Immature natural killer cell (primary cell): ENCODE measurements at regions not wholly inside any gene's neighbourhood (a gene's known extent, or its start where the extent isn't known, plus 50 kb on each side); places are given as distances from the start of the nearest gene placed in this dataset.

Experiments
- DNase-seq, 3 donors: peaks; one replicate each; pipeline ENCODE4 v3.0.0; 2022; ENCODE audit warnings: mixed read lengths in 1 of 3
- H3K27ac Mint-ChIP-seq, 6 donors: one replicate each; pipeline ENCODE4 v1.8.0; 2020; ENCODE audit warnings: mixed read lengths in 6 of 6, mild to moderate bottlenecking in 5 of 6, inconsistent platforms in 4 of 6, moderate library complexity in 3 of 6
- H3K27me3 Mint-ChIP-seq, 3 donors: one replicate each; pipeline ENCODE4 v1.8.0; 2020 to 2021; ENCODE audit warnings: low read depth in 3 of 3, mild to moderate bottlenecking in 3 of 3, mixed read lengths in 3 of 3, moderate library complexity in 3 of 3, inconsistent platforms in 1 of 3
- H3K36me3 Mint-ChIP-seq, 3 donors: one replicate each; pipeline ENCODE4 v1.8.0; 2020; ENCODE audit warnings: mixed read lengths in 3 of 3, inconsistent platforms in 2 of 3, mild to moderate bottlenecking in 2 of 3
- H3K4me1 Mint-ChIP-seq, 2 donors: one replicate each; pipeline ENCODE4 v1.8.0; 2020; ENCODE audit warnings: inconsistent platforms in 2 of 2, mild to moderate bottlenecking in 2 of 2, mixed read lengths in 2 of 2, moderate library complexity in 1 of 2
- H3K4me3 Mint-ChIP-seq, 5 donors: one replicate each; pipeline ENCODE4 v1.8.0; 2020; ENCODE audit warnings: mild to moderate bottlenecking in 5 of 5, mixed read lengths in 5 of 5, inconsistent platforms in 3 of 5, moderate library complexity in 3 of 5
- H3K9me3 Mint-ChIP-seq, 6 donors: one replicate each; pipeline ENCODE4 v1.8.0; 2020; ENCODE audit warnings: mild to moderate bottlenecking in 6 of 6, mixed read lengths in 6 of 6, inconsistent platforms in 4 of 6, moderate library complexity in 3 of 6

- H3K36me3 Mint-ChIP-seq, result no peaks in the 10 kb centered on the region
- H3K27ac Mint-ChIP-seq, result no peak overlapping the region
- H3K4me1 Mint-ChIP-seq, result no peaks in the 10 kb centered on the region
- peaks cover 0 to 2% (median 2%) of the 10 kb centered on the region in 3 donors for H3K27me3 Mint-ChIP-seq
- H3K9me3 Mint-ChIP-seq, result peaks cover 0 to 4% (median 1%) of the 10 kb centered on the region in 6 donors
- H3K4me3 Mint-ChIP-seq, result no peak overlapping the region
- DNase-seq, result no peak
Measured at GRCh38 chr3:40782111-40782721, 257.5 kb downstream of the ZNF621 start.

- DNase-seq, result no peak
- Mint-ChIP-seq H3K4me1 (no peaks in the 10 kb centered on the region), H3K27me3 (peaks cover 2 to 11% (median 4%) of the 10 kb centered on the region in 3 donors), H3K27ac (no peak overlapping the region), H3K4me3 (no peak overlapping the region), H3K36me3 (no peaks in the 10 kb centered on the region), H3K9me3 (peaks cover 0 to 4% (median 2%) of the 10 kb centered on the region in 6 donors)
Measured at GRCh38 chr3:40790746-40791145, 266.0 kb downstream of the ZNF621 start.

GRCh38 chr3:40793730-40794129 is 269.0 kb downstream of the ZNF621 start:
- DNase-seq, result no peak
- Mint-ChIP-seq H3K4me3 (no peak overlapping the region), H3K27me3 (peaks cover 0 to 15% (median 4%) of the 10 kb centered on the region in 3 donors), H3K27ac (no peak overlapping the region), H3K4me1 (no peaks in the 10 kb centered on the region), H3K36me3 (no peaks in the 10 kb centered on the region), H3K9me3 (peaks cover 0 to 8% (median 0%) of the 10 kb centered on the region in 6 donors)

GRCh38 chr3:40800343-40800742 is 275.6 kb downstream of the ZNF621 start:
- H3K4me1 Mint-ChIP-seq, result no peaks in the 10 kb centered on the region
- no peaks in the 10 kb centered on the region for H3K36me3 Mint-ChIP-seq
- peaks cover 0 to 9% (median 0%) of the 10 kb centered on the region in 3 donors for H3K27me3 Mint-ChIP-seq
- peaks cover 0 to 8% (median 0%) of the 10 kb centered on the region in 6 donors for H3K9me3 Mint-ChIP-seq
- no peak overlapping the region for H3K4me3 Mint-ChIP-seq
- DNase-seq, result no peak
- no peak overlapping the region for H3K27ac Mint-ChIP-seq

- H3K4me1 Mint-ChIP-seq, result no peaks in the 10 kb centered on the region
- peaks cover 0 to 9% (median 2%) of the 10 kb centered on the region in 3 donors for H3K27me3 Mint-ChIP-seq
- H3K9me3 Mint-ChIP-seq, result peaks cover 0 to 10% (median 0%) of the 10 kb centered on the region in 6 donors
- DNase-seq, result no peak
- H3K27ac Mint-ChIP-seq, result no peak overlapping the region
- no peaks in the 10 kb centered on the region for H3K36me3 Mint-ChIP-seq
- no peak overlapping the region for H3K4me3 Mint-ChIP-seq
Measured at GRCh38 chr3:40801284-40801741, 276.6 kb downstream of the ZNF621 start.

GRCh38 chr3:40803311-40803710 is 278.6 kb downstream of the ZNF621 start:
- Mint-ChIP-seq H3K27me3 (peaks cover 0 to 3% (median 2%) of the 10 kb centered on the region in 3 donors), H3K4me3 (no peak overlapping the region), H3K9me3 (peaks cover 0 to 9% (median under 1%) of the 10 kb centered on the region in 6 donors), H3K4me1 (no peaks in the 10 kb centered on the region), H3K27ac (no peak overlapping the region), H3K36me3 (no peaks in the 10 kb centered on the region)
- no peak for DNase-seq

- Mint-ChIP-seq H3K27me3 (peaks cover 0 to 5% (median 3%) of the 10 kb centered on the region in 3 donors), H3K9me3 (peaks cover 2 to 12% (median 8%) of the 10 kb centered on the region in 6 donors), H3K4me3 (no peak overlapping the region), H3K4me1 (no peaks in the 10 kb centered on the region), H3K27ac (no peak overlapping the region), H3K36me3 (peaks cover 0 to 4% (median 0%) of the 10 kb centered on the region in 3 donors)
- DNase-seq, result no peak
Measured at GRCh38 chr3:40805456-40805855, 280.7 kb downstream of the ZNF621 start.

- Mint-ChIP-seq H3K27me3 (peaks cover 0 to 5% (median 0%) of the 10 kb centered on the region in 3 donors), H3K4me3 (no peak overlapping the region), H3K36me3 (peaks cover 0 to 4% (median 0%) of the 10 kb centered on the region in 3 donors), H3K9me3 (peaks cover 4 to 24% (median 10%) of the 10 kb centered on the region in 6 donors), H3K27ac (no peak overlapping the region), H3K4me1 (no peaks in the 10 kb centered on the region)
- DNase-seq, result no peak
Measured at GRCh38 chr3:40810813-40811212, 286.1 kb downstream of the ZNF621 start.

GRCh38 chr3:40817017-40817416 is 292.3 kb downstream of the ZNF621 start:
- Mint-ChIP-seq H3K9me3 (peaks cover 0 to 6% (median 3%) of the 10 kb centered on the region in 6 donors), H3K36me3 (no peaks in the 10 kb centered on the region), H3K27ac (no peak overlapping the region), H3K4me1 (no peaks in the 10 kb centered on the region), H3K4me3 (no peak overlapping the region), H3K27me3 (peaks cover 0 to 2% (median 0%) of the 10 kb centered on the region in 3 donors)
- DNase-seq, result no peak

GRCh38 chr3:40821315-40821714 is 296.6 kb downstream of the ZNF621 start:
- H3K27me3 Mint-ChIP-seq, result peaks cover 2 to 4% (median 3%) of the 10 kb centered on the region in 3 donors
- H3K4me3 Mint-ChIP-seq, result no peak overlapping the region
- H3K27ac Mint-ChIP-seq, result no peak overlapping the region
- H3K4me1 Mint-ChIP-seq, result no peaks in the 10 kb centered on the region
- no peaks in the 10 kb centered on the region for H3K36me3 Mint-ChIP-seq
- no peak for DNase-seq
- H3K9me3 Mint-ChIP-seq, result no peaks in the 10 kb centered on the region

GRCh38 chr3:40827226-40827625 is 302.5 kb downstream of the ZNF621 start:
- H3K36me3 Mint-ChIP-seq, result no peaks in the 10 kb centered on the region

GRCh38 chr3:40827942-40828688 is 303.4 kb downstream of the ZNF621 start:
- Mint-ChIP-seq H3K27me3 (peaks cover 4 to 8% (median 6%) of the 10 kb centered on the region in 3 donors), H3K4me3 (no peak overlapping the region), H3K9me3 (no peaks in the 10 kb centered on the region), H3K36me3 (no peaks in the 10 kb centered on the region), H3K4me1 (no peaks in the 10 kb centered on the region), H3K27ac (no peak overlapping the region)
- no peak for DNase-seq

More at GRCh38 chr3:40827226-40827625, 302.5 kb downstream of the ZNF621 start:
- DNase-seq, result no peak
- Mint-ChIP-seq H3K9me3 (no peaks in the 10 kb centered on the region), H3K4me3 (no peak overlapping the region), H3K27ac (no peak overlapping the region), H3K27me3 (peaks cover 5 to 9% (median 5%) of the 10 kb centered on the region in 3 donors), H3K4me1 (no peaks in the 10 kb centered on the region)

- H3K27ac Mint-ChIP-seq, result no peak overlapping the region
- H3K27me3 Mint-ChIP-seq, result peaks cover 4 to 8% (median 7%) of the 10 kb centered on the region in 3 donors
- no peak for DNase-seq
- H3K36me3 Mint-ChIP-seq, result no peaks in the 10 kb centered on the region
- H3K4me1 Mint-ChIP-seq, result no peaks in the 10 kb centered on the region
- H3K4me3 Mint-ChIP-seq, result no peak overlapping the region
- H3K9me3 Mint-ChIP-seq, result no peaks in the 10 kb centered on the region
Measured at GRCh38 chr3:40828741-40829415, 304.1 kb downstream of the ZNF621 start.

- no peaks in the 10 kb centered on the region for H3K9me3 Mint-ChIP-seq
- DNase-seq, result no peak
- H3K4me3 Mint-ChIP-seq, result no peak overlapping the region
Measured at GRCh38 chr3:40829876-40830275, 305.1 kb downstream of the ZNF621 start.

More at GRCh38 chr3:40829876-40830275, 305.1 kb downstream of the ZNF621 start:
- Mint-ChIP-seq H3K36me3 (no peaks in the 10 kb centered on the region), H3K4me1 (no peaks in the 10 kb centered on the region), H3K27ac (no peak overlapping the region), H3K27me3 (peaks cover 5 to 10% (median 7%) of the 10 kb centered on the region in 3 donors)
